A549 (cell line): ENCODE measurements at regions not wholly inside any gene's neighbourhood (a gene's known extent, or its start where the extent isn't known, plus 50 kb on each side); places are given as distances from the start of the nearest gene placed in this dataset.
A peak's percentile ranks its signal among the peaks of the same experiment; 100 is the strongest.

ENCODE experiments used
- ATAC-seq, 2 experiments: fragments of 200-7000 bp in 1 of 2; fragments of >200 bp in 1 of 2; cut with Nextera tagmentation in 1 of 2; cut with Tn5 transposase in 1 of 2; 3 replicates each; pipeline versions ENCODE4 v1.8.0 to v1.9.1; 2018 to 2020; ENCODE audit warnings: mild to moderate bottlenecking in 1 of 2, moderate library complexity in 1 of 2
- CTCF ChIA-PET: fragments of 300-600 bp; sonication (Branson Sonifier 250); formaldehyde crosslinking; extraction: SDS; loops from one replicate; lab custom pipeline; 2021; ENCODE audit warnings: antibody characterized with exemption, inconsistent platforms; lab: Yijun Ruan, JAX
- POLR2A ChIA-PET: fragments of 350-600 bp; formaldehyde crosslinking; extraction: SDS; loops from one replicate; lab custom pipeline; 2021; ENCODE audit warnings: antibody characterized with exemption, inconsistent platforms; lab: Yijun Ruan, JAX
- DNase-seq, 2 experiments: peaks; one replicate each; pipeline versions ENCODE4 v3.0.0 to v3.0.0-alpha.2; 2011 to 2016; ENCODE audit warnings: low read depth in 1 of 2, low spot score in 1 of 2
- FAIRE-seq: peaks from 2 replicates; lab custom pipeline; 2011; peaks lifted over from hg19 to GRCh38; lab: Jason Lieb, UNC
- H3K27ac ChIP-seq, 2 experiments: fragments of >200 bp; sonication (Bioruptor Twin); formaldehyde crosslinking; 3 replicates each; pipeline ENCODE4 v1.5.1; 2016 to 2017
- H3K4me1 ChIP-seq: fragments of >200 bp; sonication (Bioruptor Twin); formaldehyde crosslinking; 3 replicates; pipeline ENCODE4 v1.6.1; 2016
- H3K4me2 ChIP-seq: fragments of >200 bp; sonication (Bioruptor Twin); formaldehyde crosslinking; 3 replicates; pipeline ENCODE4 v1.6.1; 2016
- H3K4me3 ChIP-seq: fragments of >200 bp; sonication (Bioruptor Twin); formaldehyde crosslinking; 3 replicates; pipeline ENCODE4 v1.5.1; 2016
- H3K9me3 ChIP-seq: fragments of >200 bp; sonication (Bioruptor Twin); formaldehyde crosslinking; 3 replicates; pipeline ENCODE4 v1.6.1; 2016
- BHLHE40 ChIP-seq: IDR thresholded peaks from 2 replicates; pipeline ENCODE4 v1.6.1; 2012; ENCODE audit warnings: low read depth, low read length, inconsistent platforms
- CTCF ChIP-seq: fragments of >200 bp; sonication (Bioruptor Twin); formaldehyde crosslinking; IDR thresholded peaks from 3 replicates; pipeline ENCODE4 v1.5.1; 2016
- EHF ChIP-seq: fragments of 250-450 bp; sonication (Bioruptor Pico); IDR thresholded peaks from 2 replicates; pipeline ENCODE4 v1.5.0; 2020; ENCODE audit warnings: mild to moderate bottlenecking
- EHMT2 ChIP-seq: fragments of 200-600 bp; sonication (generic); IDR thresholded peaks from 2 replicates; pipeline ENCODE4 v1.6.1; 2016; ENCODE audit warnings: antibody characterized with exemption, low read depth, mild to moderate bottlenecking, moderate library complexity
- FOSB ChIP-seq: fragments of 250-450 bp; sonication (Bioruptor Pico); IDR thresholded peaks from 2 replicates; pipeline ENCODE4 v1.5.0; 2020; ENCODE audit warnings: mild to moderate bottlenecking, moderate library complexity
- FOXS1 ChIP-seq: fragments of 250-450 bp; sonication (Bioruptor Pico); IDR thresholded peaks from 2 replicates; pipeline ENCODE4 v1.5.0; 2020; ENCODE audit warnings: mild to moderate bottlenecking, moderate library complexity
- GATA3 ChIP-seq: IDR thresholded peaks from 2 replicates; pipeline ENCODE4 v1.6.1; 2012; ENCODE audit warnings: borderline replicate concordance
- HOXB13 ChIP-seq: fragments of 250-450 bp; sonication (Bioruptor Pico); IDR thresholded peaks from 2 replicates; pipeline ENCODE4 v1.5.0; 2020; ENCODE audit warnings: low read depth, mild to moderate bottlenecking, moderate library complexity
- JUN ChIP-seq, 2 experiments: fragments of >200 bp; sonication (Bioruptor Twin); formaldehyde crosslinking; IDR thresholded peaks; 2 replicates in 1 of 2; 3 replicates in 1 of 2; pipeline ENCODE4 v1.6.1; 2016 to 2017
- KDM1A ChIP-seq: fragments of 200-600 bp; sonication (generic); IDR thresholded peaks from 2 replicates; pipeline ENCODE4 v1.6.1; 2016; ENCODE audit warnings: low read depth, mild to moderate bottlenecking
- NPAS2 ChIP-seq: fragments of 250-450 bp; sonication (Bioruptor Pico); IDR thresholded peaks from 2 replicates; pipeline ENCODE4 v1.8.0; 2022; ENCODE audit warnings: mild to moderate bottlenecking, moderate library complexity, borderline replicate concordance
- PHF8 ChIP-seq: fragments of 200-600 bp; sonication (generic); IDR thresholded peaks from 2 replicates; pipeline ENCODE4 v1.6.1; 2016; ENCODE audit warnings: low read depth, mild to moderate bottlenecking, antibody characterized with exemption, moderate library complexity, borderline replicate concordance
- POLR2AphosphoS2 ChIP-seq: conservative IDR thresholded peaks from 2 replicates; pipeline ENCODE4 v1.6.1; 2012; ENCODE audit warnings: low read length, improper control_type of control experiment, inconsistent platforms
- RAD21 ChIP-seq, 2 experiments: fragments of >200 bp in 1 of 2; sonication (Bioruptor Twin) in 1 of 2; formaldehyde crosslinking in 1 of 2; IDR thresholded peaks in 1 of 2; conservative IDR thresholded peaks in 1 of 2; 2 replicates in 1 of 2; 3 replicates in 1 of 2; pipeline ENCODE4 v1.6.1; 2012 to 2018; ENCODE audit warnings: inconsistent platforms in 1 of 2
- RARB ChIP-seq: fragments of 250-450 bp; sonication (Bioruptor Pico); IDR thresholded peaks from 2 replicates; pipeline ENCODE4 v1.8.0; 2021; ENCODE audit warnings: mild to moderate bottlenecking, moderate library complexity
- RFX5 ChIP-seq: fragments of 450-650 bp; IDR thresholded peaks from 2 replicates; pipeline ENCODE4 v1.7.1; 2014; ENCODE audit warnings: antibody characterized with exemption, mild to moderate bottlenecking, moderate library complexity
- SMC3 ChIP-seq: fragments of >200 bp; sonication (Bioruptor Twin); formaldehyde crosslinking; IDR thresholded peaks from 3 replicates; pipeline ENCODE4 v1.6.1; 2018; ENCODE audit warnings: inconsistent platforms
- WGBS: methylation state at CpG from one replicate; pipeline ENCODE4 v1.1.6; 2017; ENCODE audit errors: missing lambda C conversion rate; 5-methylcytosine and 5-hydroxymethylcytosine counted together
- TF ChIP-seq, protein P1 (sequence below): fragments of 450-650 bp; IDR thresholded peaks from 2 replicates; pipeline ENCODE4 v1.6.1; 2014; ENCODE audit warnings: antibody characterized with exemption

GRCh38 chr12:67018105-67018504 lies 251.1 kb upstream of the CAND1 start:
- no peak overlapping the region for H3K4me3 ChIP-seq
- FAIRE-seq (no peak), ATAC-seq (no peak), DNase-seq (no peak)
- H3K4me2 ChIP-seq: no peak overlapping the region
- TF ChIP-seq RAD21 (conservative IDR thresholded peaks at IDR 0.05 in 1 of 2, IDR thresholded peaks at IDR 0.05 in 1 of 2) (no peak), NPAS2 (CRISPR knock-in tag) (no peak)
- WGBS: 89% methylated on average over 5 of the region's 5 CpGs
- no peaks in the 10 kb centered on the region for H3K9me3 ChIP-seq
- CTCF ChIA-PET: no interaction called here
- no peak overlapping the region for H3K27ac ChIP-seq
- POLR2A ChIA-PET: no interaction called here
- no peaks in the 10 kb centered on the region for H3K4me1 ChIP-seq

GRCh38 chr12:67019070-67019469 lies 250.1 kb upstream of the CAND1 start:
- Histone ChIP-seq H3K4me2 (no peak overlapping the region), H3K27ac (no peak overlapping the region), H3K4me3 (no peak overlapping the region), H3K4me1 (no peaks in the 10 kb centered on the region)
- ChIA-PET CTCF (no interaction called here), POLR2A (no interaction called here)
- no peak for ATAC-seq
- WGBS: 72% methylated on average over 10 of the region's 10 CpGs
- DNase-seq: no peak
- no peak for FAIRE-seq
- TF ChIP-seq KDM1A (no peak), JUN (IDR thresholded peaks at IDR 0.05) (no peak), POLR2AphosphoS2 (no peak), FOSB (CRISPR knock-in tag) (no peak), BHLHE40 (no peak), NPAS2 (CRISPR knock-in tag) (no peak), EHF (CRISPR knock-in tag) (no peak), PHF8 (no peak), HOXB13 (CRISPR knock-in tag) (no peak), EHMT2 (no peak), RARB (no peak), FOXS1 (no peak), RFX5 (no peak)
- TF ChIP-seq, protein P1, sequence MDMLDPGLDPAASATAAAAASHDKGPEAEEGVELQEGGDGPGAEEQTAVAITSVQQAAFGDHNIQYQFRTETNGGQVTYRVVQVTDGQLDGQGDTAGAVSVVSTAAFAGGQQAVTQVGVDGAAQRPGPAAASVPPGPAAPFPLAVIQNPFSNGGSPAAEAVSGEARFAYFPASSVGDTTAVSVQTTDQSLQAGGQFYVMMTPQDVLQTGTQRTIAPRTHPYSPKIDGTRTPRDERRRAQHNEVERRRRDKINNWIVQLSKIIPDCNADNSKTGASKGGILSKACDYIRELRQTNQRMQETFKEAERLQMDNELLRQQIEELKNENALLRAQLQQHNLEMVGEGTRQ: no peak
- TF ChIP-seq, all 56 proteins: peak for 0
- H3K9me3 ChIP-seq: no peaks in the 10 kb centered on the region

GRCh38 chr12:67025543-67026114 lies 243.5 kb upstream of the CAND1 start:
- H3K27ac ChIP-seq: no peak overlapping the region
- ChIA-PET CTCF (interaction anchor here (0.6 to 2.3 kb wide), 22 partner anchors 8 to 416 kb away, joined by 3 to 10 read pairs (median 4); no protein-coding TSS in a partner anchor), POLR2A (interaction anchor here (1.2 kb wide), 1 partner anchor 244 kb away, joined by 4 read pairs; the partner anchor contains the start of gene CAND1)
- no peak for FAIRE-seq
- H3K4me2 ChIP-seq: 0 out of 3 replicates have a peak overlapping the region, but pooled peaks have one; percentile 5
- no peaks in the 10 kb centered on the region for H3K9me3 ChIP-seq
- H3K4me1 ChIP-seq: no peaks in the 10 kb centered on the region
- peak; percentile 76 to 80; a peak in 5 of 6 replicates for ATAC-seq
- no peak for TF ChIP-seq GATA3
- peak; percentile 66 to 69 for TF ChIP-seq RAD21 (conservative IDR thresholded peaks at IDR 0.05 in 1 of 2, IDR thresholded peaks at IDR 0.05 in 1 of 2)
- peak; percentile 70 for TF ChIP-seq CTCF
- peak; percentile 62 for TF ChIP-seq SMC3
- no peak for TF ChIP-seq RARB
- H3K4me3 ChIP-seq: no peak overlapping the region
- DNase-seq: peak; percentile 45 to 71
- 22% methylated on average over 7 of the region's 7 CpGs for WGBS
